ENCODE measurements at regions not wholly inside any gene's neighbourhood (a gene's known extent, or its start where the extent isn't known, plus 50 kb on each side); places are given as distances from the start of the nearest gene placed in this dataset.

- no CpG with 5 or more reads among the region's 2 CpGs for WGBS (ENCODE audit: insufficient coverage)
- H3K4me2 ChIP-seq (replicated peaks; ENCODE audit: extremely low read depth, low read length, poor library complexity, severe bottlenecking) = no peak overlapping the region
- H3K4me1 ChIP-seq (ENCODE audit: control insufficient read depth in 1 of 2, insufficient read depth in 2 of 2, low read length in 2 of 2) = peaks cover 6 to 8% of the 10 kb centered on the region in 2 donors
- H3K27me3 Mint-ChIP-seq (ENCODE audit: low read depth in 3 of 3) = peaks cover 0 to 2% (median 1%) of the 10 kb centered on the region in 3 donors
- no peak overlapping the region for H3K9ac ChIP-seq (ENCODE audit: insufficient read depth, low read length, poor library complexity, severe bottlenecking)
- H3K27ac ChIP-seq (ENCODE audit: low read depth in 1 of 2, low read length in 2 of 2) = no peak overlapping the region
- DNase-seq = no peak
- no peaks in the 10 kb centered on the region for H4K20me1 ChIP-seq (ENCODE audit: insufficient read depth, low read length)
- intact Hi-C loops (cut with micrococcal nuclease) = no loop called here
- H3K27ac Mint-ChIP-seq = no peak overlapping the region
- no peaks in the 10 kb centered on the region for H3K9me3 ChIP-seq (replicated peaks in 1 of 2; ENCODE audit: control insufficient read depth in 1 of 2, insufficient read depth in 1 of 2, low read length in 2 of 2)
- TF ChIP-seq CTCF (IDR thresholded peaks at IDR 0.05) = no peak
- no peaks in the 10 kb centered on the region for H3K36me3 Mint-ChIP-seq
- peaks cover 7% of the 10 kb centered on the region for H3K4me1 Mint-ChIP-seq
- no peaks in the 10 kb centered on the region for H3K79me2 ChIP-seq (ENCODE audit: insufficient read depth, low read length)
- H3K27me3 ChIP-seq (ENCODE audit: control insufficient read depth in 2 of 2, insufficient read depth in 2 of 2, low read length in 2 of 2) = no peaks in the 10 kb centered on the region
- H3K36me3 ChIP-seq (replicated peaks in 1 of 2; ENCODE audit: control insufficient read depth in 1 of 2, insufficient read depth in 2 of 2, low read length in 2 of 2) = no peaks in the 10 kb centered on the region
- H2AFZ ChIP-seq (ENCODE audit: insufficient read depth, low read depth, low read length, poor library complexity, severe bottlenecking) = no peak overlapping the region
- H3K4me3 ChIP-seq (replicated peaks in 1 of 3; ENCODE audit: low read depth in 2 of 3, low read length in 3 of 3) = no peak overlapping the region
- no peak overlapping the region for H3K4me3 Mint-ChIP-seq
- H3K9me3 Mint-ChIP-seq = peaks cover 0 to 4% (median 0%) of the 10 kb centered on the region in 7 donors
Observed at GRCh38 chr1:211183747-211184313, 49.9 kb upstream of the KCNH1 start.

Measured in CD14-positive monocyte (primary cell).